ENCODE measurements at regions not wholly inside any gene's neighbourhood (a gene's known extent, or its start where the extent isn't known, plus 50 kb on each side); places are given as distances from the start of the nearest gene placed in this dataset.
"Not testable (repeated sequence)": the region's sequence is repeated elsewhere in the genome, so short reads cannot be mapped to it uniquely, and the experiment has no call there.

DNA sequence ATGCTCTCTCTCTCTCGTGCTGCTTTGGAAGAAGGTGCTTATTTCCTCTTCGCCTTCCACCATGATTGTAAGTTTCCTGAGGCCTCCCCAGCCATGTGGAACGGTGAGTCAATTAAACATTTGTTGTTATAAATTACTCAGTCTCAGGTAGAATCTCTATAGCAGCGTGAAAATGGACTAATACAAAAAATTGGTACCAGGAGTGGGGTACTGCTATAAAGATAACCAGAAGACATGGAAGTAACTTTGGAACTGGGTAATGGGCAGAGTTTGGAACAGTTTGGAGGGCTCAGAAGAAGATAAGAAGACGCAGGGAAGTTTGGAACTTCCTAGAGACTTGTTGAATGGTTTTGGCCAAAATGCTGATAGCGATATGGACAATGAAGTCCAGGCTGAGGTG lies 175.6 kb upstream of the CLINT1 start:
- DNase-seq (ENCODE audit: low read depth); in situ Hi-C loops (cut with HindIII; ENCODE audit: low pct_unique_long_range_greater_than_20kb, low sequenced_read_pairs): not testable (repeated sequence)

DNA sequence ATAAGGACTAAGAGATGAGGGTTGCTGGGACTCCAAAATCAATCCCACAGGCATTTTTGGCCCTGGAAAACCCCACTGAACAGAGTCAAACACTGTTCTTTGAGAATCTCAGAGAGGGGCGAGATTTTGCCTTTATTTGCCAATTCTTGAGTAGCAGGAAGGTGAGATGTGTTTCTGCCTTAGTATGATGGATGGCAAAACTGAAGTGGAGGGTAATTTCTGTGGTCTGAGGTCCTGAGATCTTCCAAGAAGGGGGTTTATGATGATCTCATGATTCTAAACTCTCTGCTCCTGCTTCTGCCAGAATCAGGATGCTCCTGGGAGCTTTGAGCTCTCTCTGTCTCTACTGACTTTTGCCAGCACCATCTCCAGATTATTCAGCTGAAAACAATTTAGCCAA lies 174.8 kb upstream of the CLINT1 start:
- no peak for DNase-seq (ENCODE audit: low read depth)
- in situ Hi-C loops (cut with HindIII; ENCODE audit: low pct_unique_long_range_greater_than_20kb, low sequenced_read_pairs), result no loop called here

DNA sequence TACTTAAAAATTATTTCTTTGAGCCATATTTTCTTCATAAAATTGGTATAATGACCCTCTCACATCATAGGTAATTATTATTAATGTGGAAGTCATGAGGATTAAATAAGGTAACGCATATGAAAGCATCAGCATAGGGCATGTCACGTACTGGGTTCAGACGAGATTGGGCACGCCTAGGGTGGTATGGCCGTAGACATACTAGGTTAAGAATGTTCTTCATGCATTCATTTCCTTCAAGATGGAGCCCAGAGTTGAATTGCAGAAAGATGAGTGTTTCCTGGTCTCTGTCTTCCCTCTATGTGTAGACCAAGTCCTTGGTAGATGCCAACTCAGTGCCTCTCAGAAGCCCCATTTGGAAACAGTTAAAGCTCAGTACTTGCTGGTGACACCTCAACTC lies 174.1 kb upstream of the CLINT1 start:
- DNase-seq (ENCODE audit: low read depth), result no peak
- in situ Hi-C loops (cut with HindIII; ENCODE audit: low pct_unique_long_range_greater_than_20kb, low sequenced_read_pairs), result no loop called here

DNA sequence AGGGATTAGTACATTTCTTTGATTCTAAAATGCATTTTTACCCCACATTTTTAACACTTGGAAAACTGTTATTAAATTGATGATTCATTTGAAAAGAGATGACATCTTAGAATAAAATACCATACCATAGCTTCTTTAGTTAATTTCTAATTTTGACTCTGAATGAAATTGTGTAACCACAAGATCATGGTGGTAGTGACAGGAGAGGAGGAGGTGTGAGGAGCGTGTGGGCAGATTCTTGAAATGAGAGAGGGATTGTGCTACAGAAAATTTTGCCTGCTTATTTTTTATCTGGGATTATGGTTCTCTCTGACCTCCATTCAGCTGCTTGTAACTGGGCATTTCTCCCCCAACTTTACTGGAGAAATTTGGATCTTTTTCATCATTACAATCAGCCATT lies 173.3 kb upstream of the CLINT1 start:
- in situ Hi-C loops (cut with HindIII; ENCODE audit: low pct_unique_long_range_greater_than_20kb, low sequenced_read_pairs), result no loop called here
- DNase-seq (ENCODE audit: low read depth), result no peak

DNA sequence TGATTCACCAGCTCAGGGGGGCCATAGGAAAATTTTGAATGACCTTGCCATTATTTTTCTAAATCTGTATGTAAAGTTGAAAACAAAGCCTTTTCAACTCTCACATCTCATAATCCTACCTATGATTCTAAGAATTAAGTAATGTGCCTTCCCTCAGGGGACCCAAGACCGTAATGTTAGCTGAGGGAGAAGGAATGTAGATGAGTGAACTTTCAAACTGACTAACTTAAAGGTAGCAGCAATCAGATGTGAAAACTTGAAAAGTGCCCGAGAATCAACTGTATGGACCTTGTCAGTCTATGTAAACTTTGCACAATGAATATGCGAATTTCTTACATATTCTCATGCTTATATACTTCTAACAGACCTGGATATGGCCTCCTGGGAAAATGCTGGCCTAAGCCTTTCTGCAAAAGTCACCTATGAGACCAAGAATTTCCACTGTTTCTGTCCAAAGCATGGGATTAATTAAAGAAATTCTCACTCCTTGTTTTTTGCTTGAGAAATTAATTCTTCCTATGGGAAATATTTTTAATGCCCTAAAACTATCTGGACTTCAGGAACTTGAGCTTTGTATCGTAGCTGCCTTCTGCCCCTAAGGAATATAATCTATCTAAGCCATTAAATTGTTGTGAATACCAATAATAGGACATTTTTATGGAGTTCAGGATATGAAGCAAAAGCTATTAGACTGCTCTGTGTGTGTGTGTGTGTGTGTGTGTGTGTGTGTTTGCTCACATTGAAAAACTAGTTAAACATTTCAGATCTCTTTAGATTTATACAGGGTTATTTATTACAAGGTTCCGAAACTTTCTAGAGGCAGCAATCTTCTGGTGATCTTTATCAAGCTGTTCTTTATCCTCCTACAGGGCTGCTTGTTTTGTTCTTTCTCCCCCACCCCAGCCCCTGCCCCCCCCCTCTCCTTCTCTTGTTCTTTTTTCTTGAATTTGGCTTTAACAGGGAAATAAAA lies 169.1 kb upstream of the CLINT1 start:
- in situ Hi-C loops (cut with HindIII; ENCODE audit: low pct_unique_long_range_greater_than_20kb, low sequenced_read_pairs), result no loop called here
- DNase-seq (ENCODE audit: low read depth), result no peak

DNA sequence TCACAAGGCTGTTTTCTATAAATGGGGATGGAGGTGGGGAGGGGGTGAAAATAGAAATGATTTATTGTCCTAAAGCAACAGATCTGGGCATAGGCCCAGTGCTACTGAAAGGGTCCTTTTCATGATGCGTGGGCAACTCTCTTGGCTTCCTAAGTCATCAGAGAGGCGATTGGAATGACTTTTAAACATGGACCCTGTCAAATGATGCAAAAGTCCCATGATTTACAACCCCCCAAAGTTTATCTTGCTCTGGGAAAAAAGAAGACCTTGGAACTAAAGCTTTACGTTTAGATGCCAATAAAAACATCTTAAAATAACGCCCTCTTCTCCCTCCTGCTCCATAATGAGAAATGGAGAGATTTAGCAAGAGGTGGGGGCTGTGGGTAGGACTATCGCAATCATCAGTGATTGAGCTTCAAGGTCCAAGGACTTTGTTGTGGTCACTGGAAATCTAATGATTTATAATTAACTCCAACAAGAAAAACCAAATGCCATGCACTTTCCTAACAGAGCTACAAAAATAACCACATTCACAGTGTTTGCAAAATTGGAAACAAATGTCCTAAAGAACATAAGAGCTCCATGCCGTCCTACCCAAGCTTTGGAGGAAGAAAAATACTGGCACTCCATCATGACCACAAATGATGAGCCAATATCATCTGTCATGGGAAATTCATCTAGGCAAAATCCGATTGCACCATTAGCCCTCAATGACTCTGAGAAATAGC lies 167.5 kb upstream of the CLINT1 start:
- peak; percentile 55 for DNase-seq (ENCODE audit: low read depth)
- in situ Hi-C loops (cut with HindIII; ENCODE audit: low pct_unique_long_range_greater_than_20kb, low sequenced_read_pairs), result no loop called here

DNA sequence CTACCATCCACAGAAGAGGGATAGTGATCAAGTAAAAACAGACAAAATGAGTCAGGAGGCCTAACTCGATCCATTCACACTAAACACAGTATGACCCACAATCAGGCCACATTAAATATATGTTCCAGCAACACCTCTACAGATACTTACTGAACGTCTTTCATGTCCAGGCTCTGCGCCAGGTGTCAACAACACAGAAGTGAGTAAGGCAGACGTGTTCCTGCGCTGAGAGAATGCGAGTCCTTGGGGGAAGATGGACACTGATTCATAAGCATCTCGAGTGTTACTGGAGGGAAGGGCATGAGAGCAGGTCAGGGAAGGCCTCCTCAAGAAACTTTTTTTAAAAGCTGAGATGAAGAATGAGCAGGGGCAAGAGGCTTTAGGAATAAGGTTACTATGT lies 164.3 kb upstream of the CLINT1 start:
- in situ Hi-C loops (cut with HindIII; ENCODE audit: low pct_unique_long_range_greater_than_20kb, low sequenced_read_pairs), result no loop called here
- DNase-seq (ENCODE audit: low read depth), result no peak

DNA sequence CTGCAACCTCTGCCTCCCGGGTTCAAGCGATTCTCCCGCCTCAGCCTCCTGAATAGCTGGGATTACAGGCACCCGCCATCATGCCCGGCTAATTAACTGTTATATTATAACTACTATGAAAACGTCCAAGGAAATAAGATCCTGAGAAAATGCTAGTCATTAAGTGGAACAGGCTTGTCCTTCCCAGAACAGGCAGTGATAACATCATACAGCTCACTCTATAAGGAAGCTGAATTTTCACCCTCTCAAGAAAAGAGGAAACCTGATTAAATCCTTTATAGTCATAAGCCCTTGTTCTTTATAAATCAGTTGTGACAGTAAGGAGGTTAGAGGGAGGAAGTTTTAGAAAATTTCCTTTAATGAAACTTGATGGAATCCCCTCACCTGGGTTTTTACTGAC lies 163.9 kb upstream of the CLINT1 start:
- in situ Hi-C loops (cut with HindIII; ENCODE audit: low pct_unique_long_range_greater_than_20kb, low sequenced_read_pairs), result no loop called here
- DNase-seq (ENCODE audit: low read depth), result peak; percentile 30

DNA sequence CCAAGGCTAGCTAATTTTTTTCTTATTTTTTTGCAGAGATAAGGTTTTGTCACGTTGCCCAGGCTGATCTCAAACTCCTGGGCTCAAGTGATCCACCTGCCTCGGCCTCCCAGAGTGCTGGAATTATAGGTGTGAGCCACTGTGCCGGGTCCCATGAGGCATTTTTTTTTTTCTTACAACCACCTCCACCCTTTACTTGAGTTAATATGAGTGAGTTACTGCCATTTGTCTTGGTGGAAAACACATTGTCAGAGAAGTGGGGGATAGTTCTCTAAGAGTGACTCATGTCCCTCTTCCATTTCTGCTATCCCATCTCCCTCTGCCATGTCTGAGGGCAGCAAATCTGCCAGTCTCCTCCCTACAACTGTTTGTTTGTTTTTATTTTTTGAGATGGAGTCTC lies 163.4 kb upstream of the CLINT1 start:
- DNase-seq (ENCODE audit: low read depth), result peak; percentile 35
- in situ Hi-C loops (cut with HindIII; ENCODE audit: low pct_unique_long_range_greater_than_20kb, low sequenced_read_pairs), result no loop called here

DNA sequence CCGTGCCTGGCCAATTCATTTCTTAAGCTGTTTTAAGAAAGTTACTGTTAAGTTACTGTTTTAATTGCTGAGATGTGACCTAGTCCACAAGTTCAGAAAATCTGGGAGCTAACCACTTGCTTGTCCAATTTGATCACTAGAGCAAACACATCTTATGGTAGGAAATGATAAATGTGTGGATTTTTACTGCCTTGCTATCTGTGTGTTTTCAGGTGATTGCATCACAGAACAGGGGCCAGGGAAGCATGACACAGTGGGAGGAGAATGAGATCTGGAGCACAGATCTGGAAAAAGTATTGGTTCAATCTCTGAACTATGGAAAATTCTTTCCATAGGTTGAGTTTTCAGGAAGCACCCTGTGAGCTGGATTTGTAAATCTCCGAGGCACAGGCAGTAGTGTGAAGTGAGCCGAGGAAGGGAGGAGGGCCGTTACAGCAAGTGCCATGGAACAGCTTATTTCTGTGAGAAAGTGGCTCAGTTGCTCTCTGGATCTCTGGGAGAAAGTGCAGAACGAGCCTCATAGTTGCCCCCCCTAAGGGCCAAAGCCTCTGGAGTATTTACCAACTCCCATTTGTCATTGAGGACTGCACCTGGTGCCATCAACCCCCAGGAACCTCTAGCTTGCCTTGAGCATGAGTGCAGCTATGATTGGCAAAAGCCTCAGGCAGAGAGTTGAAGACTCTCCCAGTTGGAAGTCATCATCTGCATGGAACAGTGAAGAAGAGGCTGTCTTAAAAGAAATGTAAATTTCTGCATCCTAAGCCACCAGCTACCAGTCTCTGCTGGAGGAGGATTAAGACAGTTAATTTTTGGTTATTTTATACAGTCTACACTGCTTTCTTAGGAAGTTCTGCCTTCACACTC lies 161.8 kb upstream of the CLINT1 start:
- no peak for DNase-seq (ENCODE audit: low read depth)
- in situ Hi-C loops (cut with HindIII; ENCODE audit: low pct_unique_long_range_greater_than_20kb, low sequenced_read_pairs), result no loop called here

DNA sequence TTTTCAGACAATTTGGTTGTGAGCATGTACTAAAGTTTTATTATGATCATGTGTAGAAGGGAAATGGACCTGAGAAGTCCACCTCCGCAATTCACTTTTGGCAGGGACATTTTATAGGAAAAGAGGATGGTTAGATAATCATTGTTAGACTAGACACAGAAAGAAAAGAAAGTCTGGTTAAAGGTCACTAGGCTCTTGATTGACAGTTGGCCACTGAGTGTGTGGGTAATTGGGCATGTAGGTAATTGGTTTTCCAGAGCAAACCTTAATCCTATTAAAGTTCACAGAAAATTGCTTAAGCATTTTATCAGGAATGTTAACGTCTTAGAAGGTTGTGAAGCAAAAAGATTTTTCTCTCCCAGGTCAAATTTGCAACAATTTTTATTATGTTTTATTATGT lies 158.5 kb upstream of the CLINT1 start:
- DNase-seq (ENCODE audit: low read depth), result no peak
- in situ Hi-C loops (cut with HindIII; ENCODE audit: low pct_unique_long_range_greater_than_20kb, low sequenced_read_pairs), result no loop called here

DNA sequence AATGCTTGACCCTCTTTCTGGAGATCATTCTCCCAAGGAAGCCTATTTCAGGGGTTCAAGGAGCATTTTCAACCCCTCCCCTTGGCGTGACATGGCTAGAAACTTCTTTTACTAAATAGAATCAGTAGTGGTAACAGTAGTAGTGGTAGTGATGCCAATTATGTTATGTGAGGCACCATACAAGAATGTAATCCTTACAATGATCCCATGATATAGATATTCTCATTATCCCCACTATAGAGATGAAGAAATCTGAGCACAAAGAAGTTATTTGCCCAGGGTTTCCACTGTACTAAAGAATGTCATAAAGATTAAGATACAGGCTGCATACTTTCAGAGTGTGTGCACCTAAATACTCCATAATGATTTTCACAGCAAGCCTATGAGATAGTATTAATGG lies 155.4 kb upstream of the CLINT1 start:
- in situ Hi-C loops (cut with HindIII; ENCODE audit: low pct_unique_long_range_greater_than_20kb, low sequenced_read_pairs), result no loop called here

DNA sequence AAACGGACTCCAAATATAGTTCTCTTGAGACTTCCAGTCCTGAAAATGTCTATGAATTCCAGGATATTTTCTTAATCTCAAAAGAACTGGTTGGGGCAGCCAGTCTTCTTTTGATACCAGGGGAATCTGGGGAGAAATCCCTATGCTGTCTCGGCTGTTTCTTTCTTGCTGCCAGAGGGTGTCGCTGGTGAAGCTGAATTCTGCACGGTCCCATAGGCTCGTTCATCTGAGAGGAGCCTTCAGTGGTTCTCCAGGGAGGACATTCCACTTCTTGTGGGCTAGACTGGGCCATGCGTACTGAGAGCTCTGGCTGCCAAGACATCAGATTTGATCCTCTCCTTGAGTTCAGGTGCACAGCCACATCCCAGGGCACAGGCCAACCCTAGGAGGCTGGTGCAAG lies 155.0 kb upstream of the CLINT1 start:
- in situ Hi-C loops (cut with HindIII; ENCODE audit: low pct_unique_long_range_greater_than_20kb, low sequenced_read_pairs), result no loop called here
- no peak for DNase-seq (ENCODE audit: low read depth)

More for the DNA sequence above, 155.4 kb upstream of the CLINT1 start:
- DNase-seq (ENCODE audit: low read depth), result no peak

DNA sequence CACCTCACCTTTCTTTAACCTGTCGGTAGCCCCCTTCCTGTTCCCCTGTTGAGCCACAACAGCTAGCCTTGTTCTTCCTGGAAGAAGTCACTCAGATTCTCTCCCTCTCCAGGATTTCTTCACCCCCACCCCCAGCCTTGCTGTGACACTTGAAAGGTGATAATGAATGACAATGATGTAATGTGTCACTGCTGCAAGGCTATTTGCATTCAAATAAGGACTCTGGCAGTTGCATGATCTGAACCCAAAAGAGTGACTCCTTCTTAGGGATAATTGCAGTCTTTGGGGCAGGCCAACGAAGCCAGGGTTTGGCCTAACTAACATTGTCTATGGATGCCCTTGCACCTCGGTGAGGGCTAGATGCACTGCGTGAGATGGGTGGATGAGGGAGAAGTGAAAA lies 154.4 kb upstream of the CLINT1 start:
- DNase-seq (ENCODE audit: low read depth), result no peak
- in situ Hi-C loops (cut with HindIII; ENCODE audit: low pct_unique_long_range_greater_than_20kb, low sequenced_read_pairs), result no loop called here

DNA sequence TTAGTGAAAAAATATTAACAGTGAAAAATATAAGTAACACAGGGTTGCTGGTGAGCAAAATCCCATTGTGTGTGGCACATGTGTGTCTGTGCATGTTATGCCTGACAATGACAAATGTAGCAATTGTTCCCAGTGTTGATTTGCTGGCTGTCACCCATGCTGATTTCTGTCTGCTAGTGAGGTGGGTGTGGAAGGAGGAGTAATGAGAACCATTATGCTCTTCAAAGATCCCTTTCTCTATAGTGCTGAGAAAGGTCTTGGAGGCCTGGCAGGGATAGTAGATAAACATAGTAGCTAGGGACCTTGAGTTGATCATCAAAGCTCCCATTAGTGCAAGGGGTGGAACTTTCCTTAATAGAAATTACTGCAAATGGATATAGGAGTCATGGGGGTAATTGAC lies 152.5 kb upstream of the CLINT1 start:
- in situ Hi-C loops (cut with HindIII; ENCODE audit: low pct_unique_long_range_greater_than_20kb, low sequenced_read_pairs), result no loop called here
- DNase-seq (ENCODE audit: low read depth), result no peak

DNA sequence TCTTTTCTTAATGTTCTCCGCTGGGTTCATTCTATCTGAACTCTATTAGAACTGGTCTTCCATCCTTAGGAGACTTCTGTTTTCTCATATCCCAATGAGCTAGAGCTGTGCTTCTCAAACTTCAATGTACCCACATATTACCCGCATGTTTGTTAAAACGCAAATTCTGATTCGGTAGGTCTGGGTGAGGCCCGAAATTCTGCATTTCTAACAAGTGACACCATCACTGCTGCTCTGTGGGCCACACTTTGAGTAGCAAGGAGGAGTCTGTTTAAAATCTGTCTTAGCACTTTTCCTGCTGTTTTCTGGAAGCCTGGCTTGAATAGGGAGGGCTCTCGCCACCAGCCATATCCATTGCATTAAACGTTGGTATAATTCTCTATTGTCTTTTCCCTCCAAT lies 151.9 kb upstream of the CLINT1 start:
- no peak for DNase-seq (ENCODE audit: low read depth)
- in situ Hi-C loops (cut with HindIII; ENCODE audit: low pct_unique_long_range_greater_than_20kb, low sequenced_read_pairs), result no loop called here

DNA sequence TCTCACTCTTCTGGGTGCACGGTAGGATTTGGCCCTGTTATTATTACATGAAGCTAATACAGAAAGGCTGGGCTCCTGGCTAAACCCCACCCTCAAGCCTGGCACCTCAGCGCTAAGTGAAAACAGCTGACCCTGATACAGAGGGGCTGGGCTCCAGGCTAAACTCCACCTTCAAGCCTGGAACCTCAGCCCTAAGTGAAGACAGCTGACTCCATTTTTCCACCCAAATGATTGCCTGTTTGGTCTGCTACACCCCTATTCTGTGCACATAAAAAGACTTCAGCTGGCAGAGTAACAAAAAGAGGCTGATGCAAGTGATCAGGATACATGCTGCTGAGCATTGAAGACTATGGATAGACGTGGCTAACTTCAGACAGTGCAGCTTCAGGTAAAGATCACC lies 148.4 kb upstream of the CLINT1 start:
- in situ Hi-C loops (cut with HindIII; ENCODE audit: low pct_unique_long_range_greater_than_20kb, low sequenced_read_pairs), result no loop called here
- no peak for DNase-seq (ENCODE audit: low read depth)

DNA sequence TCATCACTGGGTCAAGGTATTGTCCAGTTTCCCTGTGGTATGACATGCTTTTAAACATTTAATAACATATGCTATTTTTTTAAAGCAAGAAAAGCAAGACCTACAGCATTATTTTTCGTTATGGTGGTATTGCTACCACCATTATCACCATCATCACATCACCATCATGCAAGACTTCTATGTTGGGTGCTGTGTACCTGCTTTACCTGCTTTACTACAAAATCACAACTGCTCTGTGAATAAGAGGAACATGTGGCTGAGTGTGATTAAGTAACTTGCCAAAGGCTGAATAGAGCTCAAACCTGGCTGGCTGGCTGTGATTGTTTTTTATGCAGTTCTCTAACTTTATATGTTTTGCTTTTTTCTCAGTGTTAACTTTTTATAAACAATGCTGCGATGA lies 140.8 kb upstream of the CLINT1 start:
- in situ Hi-C loops (cut with HindIII; ENCODE audit: low pct_unique_long_range_greater_than_20kb, low sequenced_read_pairs), result no loop called here
- no peak for DNase-seq (ENCODE audit: low read depth)

DNA sequence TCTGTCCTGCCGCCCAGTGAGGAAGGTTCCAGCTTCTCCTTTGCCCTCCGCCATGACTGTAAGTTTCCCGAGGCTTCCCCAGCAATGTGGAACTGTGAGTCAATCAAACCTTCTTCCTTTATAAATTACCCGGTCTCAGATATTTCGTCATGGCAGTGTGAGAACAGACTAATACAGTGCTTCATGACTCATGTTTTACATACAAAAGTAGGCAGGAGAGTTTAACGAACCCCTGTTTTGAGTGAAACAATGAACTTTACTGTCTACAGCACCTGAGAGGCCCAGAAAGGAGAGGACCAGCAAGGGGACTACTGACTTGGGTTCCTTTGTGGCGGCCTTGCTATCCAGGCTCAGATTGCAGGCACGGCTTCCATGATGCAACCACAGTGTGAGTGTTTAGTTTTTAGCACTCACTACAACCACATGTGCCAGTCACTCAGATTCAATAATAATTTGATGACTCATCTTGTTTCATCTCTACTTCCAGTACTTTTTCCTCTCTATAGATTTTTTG lies 139.1 kb upstream of the CLINT1 start:
- in situ Hi-C loops (cut with HindIII; ENCODE audit: low pct_unique_long_range_greater_than_20kb, low sequenced_read_pairs), result no loop called here
- no peak for DNase-seq (ENCODE audit: low read depth)
